ENCODE measurements at regions not wholly inside any gene's neighbourhood (a gene's known extent, or its start where the extent isn't known, plus 50 kb on each side); places are given as distances from the start of the nearest gene placed in this dataset.

- TF ChIP-seq, protein P1, sequence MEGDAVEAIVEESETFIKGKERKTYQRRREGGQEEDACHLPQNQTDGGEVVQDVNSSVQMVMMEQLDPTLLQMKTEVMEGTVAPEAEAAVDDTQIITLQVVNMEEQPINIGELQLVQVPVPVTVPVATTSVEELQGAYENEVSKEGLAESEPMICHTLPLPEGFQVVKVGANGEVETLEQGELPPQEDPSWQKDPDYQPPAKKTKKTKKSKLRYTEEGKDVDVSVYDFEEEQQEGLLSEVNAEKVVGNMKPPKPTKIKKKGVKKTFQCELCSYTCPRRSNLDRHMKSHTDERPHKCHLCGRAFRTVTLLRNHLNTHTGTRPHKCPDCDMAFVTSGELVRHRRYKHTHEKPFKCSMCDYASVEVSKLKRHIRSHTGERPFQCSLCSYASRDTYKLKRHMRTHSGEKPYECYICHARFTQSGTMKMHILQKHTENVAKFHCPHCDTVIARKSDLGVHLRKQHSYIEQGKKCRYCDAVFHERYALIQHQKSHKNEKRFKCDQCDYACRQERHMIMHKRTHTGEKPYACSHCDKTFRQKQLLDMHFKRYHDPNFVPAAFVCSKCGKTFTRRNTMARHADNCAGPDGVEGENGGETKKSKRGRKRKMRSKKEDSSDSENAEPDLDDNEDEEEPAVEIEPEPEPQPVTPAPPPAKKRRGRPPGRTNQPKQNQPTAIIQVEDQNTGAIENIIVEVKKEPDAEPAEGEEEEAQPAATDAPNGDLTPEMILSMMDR (IDR thresholded peaks at IDR 0.05) = no peak
- TF ChIP-seq POLR2A (IDR thresholded peaks at IDR 0.05) = no peak
Measured at GRCh38 chr15:56805466-56806147, 72.3 kb upstream of the ZNF280D start.
